MM.1S (cell line): ENCODE measurements at regions not wholly inside any gene's neighbourhood (a gene's known extent, or its start where the extent isn't known, plus 50 kb on each side); places are given as distances from the start of the nearest gene placed in this dataset.

Experiments
- DNase-seq: peaks from one replicate; pipeline ENCODE4 v3.0.0-alpha.2; 2015
- H2AFZ ChIP-seq: fragments of 300-600 bp; sonication (generic); 2 replicates; pipeline ENCODE4 v1.6.0; 2016; ENCODE audit warnings: antibody characterized with exemption, low read length
- H3F3A ChIP-seq: fragments of 300-600 bp; sonication (generic); 2 replicates; pipeline ENCODE4 v1.6.1; 2016; ENCODE audit warnings: mild to moderate bottlenecking, antibody characterized with exemption, low read length, moderate library complexity, mixed read lengths; ENCODE audit not compliant: insufficient read depth
- H3K27ac ChIP-seq: fragments of 300-600 bp; sonication (generic); 2 replicates; pipeline ENCODE4 v1.5.1; 2016; ENCODE audit warnings: mild to moderate bottlenecking, low read length
- H3K27me3 ChIP-seq: fragments of 300-600 bp; sonication (generic); replicated peaks from 2 replicates; pipeline ENCODE4 v1.6.0; 2016; ENCODE audit warnings: low read length; ENCODE audit not compliant: insufficient read depth
- H3K36me3 ChIP-seq: fragments of 300-600 bp; sonication (generic); replicated peaks from 2 replicates; pipeline ENCODE4 v1.6.1; 2016; ENCODE audit warnings: mild to moderate bottlenecking, low read length, mixed read lengths; ENCODE audit not compliant: insufficient read depth
- H3K4me1 ChIP-seq: fragments of 300-600 bp; sonication (generic); 2 replicates; pipeline ENCODE4 v1.6.1; 2016; ENCODE audit warnings: low read length, mixed read lengths
- H3K4me2 ChIP-seq: fragments of 300-600 bp; sonication (generic); 2 replicates; pipeline ENCODE4 v1.6.0; 2016; ENCODE audit warnings: low read depth, low read length
- H3K4me3 ChIP-seq: fragments of 300-600 bp; sonication (generic); 2 replicates; pipeline ENCODE4 v1.5.1; 2016; ENCODE audit warnings: low read length, mixed read lengths
- H3K79me2 ChIP-seq: fragments of 300-600 bp; sonication (generic); 2 replicates; pipeline ENCODE4 v1.6.1; 2016; ENCODE audit warnings: mixed run types, low read length, mixed read lengths
- H3K9ac ChIP-seq: fragments of 300-600 bp; sonication (generic); 2 replicates; pipeline ENCODE4 v1.6.1; 2016; ENCODE audit warnings: low read length, mixed read lengths
- H3K9me2 ChIP-seq: fragments of 300-600 bp; sonication (generic); replicated peaks from 2 replicates; pipeline ENCODE4 v1.6.1; 2016; ENCODE audit warnings: mild to moderate bottlenecking, low read length, mixed read lengths; ENCODE audit not compliant: insufficient read depth
- H3K9me3 ChIP-seq: fragments of 300-600 bp; sonication (generic); replicated peaks from 2 replicates; pipeline ENCODE4 v1.6.1; 2016; ENCODE audit warnings: mild to moderate bottlenecking, low read length, mixed read lengths; ENCODE audit not compliant: insufficient read depth
- H4K20me1 ChIP-seq: fragments of 300-600 bp; sonication (generic); 2 replicates; pipeline ENCODE4 v1.6.1; 2016; ENCODE audit warnings: mild to moderate bottlenecking, low read length, moderate library complexity, mixed read lengths; ENCODE audit not compliant: insufficient read depth
- EZH2 ChIP-seq: fragments of 300-600 bp; sonication (generic); optimal IDR thresholded peaks from 2 replicates; pipeline ENCODE3; 2017; ENCODE audit warnings: low read depth, mild to moderate bottlenecking, antibody characterized with exemption, low read length, mixed read lengths
- EZH2phosphoT487 ChIP-seq: fragments of 300-600 bp; sonication (generic); IDR thresholded peaks from 2 replicates; pipeline ENCODE4 v1.6.1; 2018; ENCODE audit warnings: antibody characterized with exemption, low read length
- TF ChIP-seq, protein P1 (sequence below): fragments of 300-600 bp; sonication (generic); IDR thresholded peaks from 2 replicates; pipeline ENCODE4 v1.5.1; 2016; ENCODE audit warnings: antibody characterized with exemption, low read length, mixed read lengths

DNA sequence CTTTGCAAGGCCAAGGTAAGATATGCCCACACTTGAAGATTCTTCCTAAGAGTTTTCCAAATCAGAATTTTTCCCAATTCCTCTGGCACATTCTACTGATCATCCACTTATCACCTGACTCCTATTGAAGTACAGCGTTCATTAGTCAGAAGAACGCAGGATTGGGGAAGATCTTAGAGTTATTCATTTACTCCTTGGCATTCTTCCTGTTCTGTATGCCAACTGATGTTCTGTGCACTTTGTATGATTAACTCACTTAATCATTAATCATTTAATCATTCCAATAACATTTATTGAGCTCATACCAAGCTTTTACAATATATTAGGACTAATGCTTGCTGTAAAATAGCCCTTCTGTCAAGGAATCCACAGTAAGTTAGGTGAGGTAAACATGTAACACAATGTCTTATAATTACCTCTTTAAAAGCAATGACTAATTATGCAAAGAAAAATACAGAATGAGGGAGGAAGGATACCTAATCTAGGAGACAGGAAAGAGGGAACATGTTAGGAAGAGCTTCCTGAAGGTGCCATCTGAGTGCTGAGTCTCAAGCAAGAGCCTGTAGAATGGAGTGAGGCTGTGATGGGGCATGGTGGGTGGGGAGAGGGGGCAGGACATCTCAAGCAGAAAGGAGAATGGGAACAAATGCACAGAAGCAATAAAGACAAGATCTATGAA is 71.1 kb upstream of the DPT start:
- Histone ChIP-seq H3K4me2 (no peak overlapping the region), H3K79me2 (no peaks in the 10 kb centered on the region), H4K20me1 (no peaks in the 10 kb centered on the region), H3F3A (no peaks in the 10 kb centered on the region), H2AFZ (no peak overlapping the region), H3K9me2 (no peaks in the 10 kb centered on the region), H3K9me3 (no peaks in the 10 kb centered on the region), H3K4me3 (no peak overlapping the region), H3K4me1 (no peaks in the 10 kb centered on the region), H3K36me3 (no peaks in the 10 kb centered on the region), H3K27ac (no peak overlapping the region), H3K27me3 (no peaks in the 10 kb centered on the region), H3K9ac (no peak overlapping the region)
- DNase-seq, result no peak
- no peak for TF ChIP-seq EZH2
- TF ChIP-seq, protein P1, sequence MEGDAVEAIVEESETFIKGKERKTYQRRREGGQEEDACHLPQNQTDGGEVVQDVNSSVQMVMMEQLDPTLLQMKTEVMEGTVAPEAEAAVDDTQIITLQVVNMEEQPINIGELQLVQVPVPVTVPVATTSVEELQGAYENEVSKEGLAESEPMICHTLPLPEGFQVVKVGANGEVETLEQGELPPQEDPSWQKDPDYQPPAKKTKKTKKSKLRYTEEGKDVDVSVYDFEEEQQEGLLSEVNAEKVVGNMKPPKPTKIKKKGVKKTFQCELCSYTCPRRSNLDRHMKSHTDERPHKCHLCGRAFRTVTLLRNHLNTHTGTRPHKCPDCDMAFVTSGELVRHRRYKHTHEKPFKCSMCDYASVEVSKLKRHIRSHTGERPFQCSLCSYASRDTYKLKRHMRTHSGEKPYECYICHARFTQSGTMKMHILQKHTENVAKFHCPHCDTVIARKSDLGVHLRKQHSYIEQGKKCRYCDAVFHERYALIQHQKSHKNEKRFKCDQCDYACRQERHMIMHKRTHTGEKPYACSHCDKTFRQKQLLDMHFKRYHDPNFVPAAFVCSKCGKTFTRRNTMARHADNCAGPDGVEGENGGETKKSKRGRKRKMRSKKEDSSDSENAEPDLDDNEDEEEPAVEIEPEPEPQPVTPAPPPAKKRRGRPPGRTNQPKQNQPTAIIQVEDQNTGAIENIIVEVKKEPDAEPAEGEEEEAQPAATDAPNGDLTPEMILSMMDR, result no peak
- no peak for TF ChIP-seq EZH2phosphoT487

DNA sequence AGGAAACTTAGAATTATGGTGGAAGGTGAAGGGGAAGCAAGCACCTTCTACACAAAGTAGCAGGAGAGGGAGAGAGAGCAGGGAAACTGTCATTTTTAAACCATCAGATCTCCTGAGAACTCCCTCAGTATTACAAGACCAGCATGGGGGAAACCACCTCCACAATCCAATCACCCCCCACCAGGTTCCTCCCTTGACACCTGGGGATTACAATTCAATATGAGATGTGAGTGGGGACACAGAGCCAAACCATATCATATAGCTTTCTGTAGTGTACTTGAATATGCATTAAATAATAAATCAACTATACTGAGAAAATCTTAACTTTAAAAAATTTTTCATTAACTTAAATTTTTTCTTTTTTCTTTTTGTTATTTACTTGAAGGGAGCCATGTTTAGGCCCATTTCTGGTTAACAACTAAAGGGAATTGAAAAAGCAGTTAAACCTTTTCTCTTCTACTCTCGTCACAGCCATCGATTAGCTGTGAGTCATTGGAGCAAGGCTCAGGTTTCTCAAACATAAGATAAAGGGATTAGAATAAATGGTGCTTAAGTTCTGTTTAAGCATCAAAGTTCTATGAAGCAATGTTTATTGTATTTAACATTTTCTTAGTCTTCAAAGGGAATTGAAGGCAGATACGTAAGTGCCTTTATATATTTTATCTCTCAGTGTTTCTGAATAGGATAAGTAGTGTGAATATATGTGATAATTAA is 72.2 kb upstream of the DPT start:
- H3K9ac ChIP-seq, result no peak overlapping the region
- no peaks in the 10 kb centered on the region for H3K9me3 ChIP-seq
- H3K4me2 ChIP-seq, result no peak overlapping the region
- no peaks in the 10 kb centered on the region for H4K20me1 ChIP-seq
- no peaks in the 10 kb centered on the region for H3K27me3 ChIP-seq
- H3K79me2 ChIP-seq, result no peaks in the 10 kb centered on the region
- H3K27ac ChIP-seq, result no peak overlapping the region
- H3K4me3 ChIP-seq, result no peak overlapping the region
- no peaks in the 10 kb centered on the region for H3K9me2 ChIP-seq
- no peaks in the 10 kb centered on the region for H3K36me3 ChIP-seq
- H3F3A ChIP-seq, result no peaks in the 10 kb centered on the region
- no peak overlapping the region for H2AFZ ChIP-seq
- TF ChIP-seq, protein P1, result no peak
- TF ChIP-seq EZH2phosphoT487 (no peak), EZH2 (no peak)
- H3K4me1 ChIP-seq, result no peaks in the 10 kb centered on the region
- no peak for DNase-seq

DNA sequence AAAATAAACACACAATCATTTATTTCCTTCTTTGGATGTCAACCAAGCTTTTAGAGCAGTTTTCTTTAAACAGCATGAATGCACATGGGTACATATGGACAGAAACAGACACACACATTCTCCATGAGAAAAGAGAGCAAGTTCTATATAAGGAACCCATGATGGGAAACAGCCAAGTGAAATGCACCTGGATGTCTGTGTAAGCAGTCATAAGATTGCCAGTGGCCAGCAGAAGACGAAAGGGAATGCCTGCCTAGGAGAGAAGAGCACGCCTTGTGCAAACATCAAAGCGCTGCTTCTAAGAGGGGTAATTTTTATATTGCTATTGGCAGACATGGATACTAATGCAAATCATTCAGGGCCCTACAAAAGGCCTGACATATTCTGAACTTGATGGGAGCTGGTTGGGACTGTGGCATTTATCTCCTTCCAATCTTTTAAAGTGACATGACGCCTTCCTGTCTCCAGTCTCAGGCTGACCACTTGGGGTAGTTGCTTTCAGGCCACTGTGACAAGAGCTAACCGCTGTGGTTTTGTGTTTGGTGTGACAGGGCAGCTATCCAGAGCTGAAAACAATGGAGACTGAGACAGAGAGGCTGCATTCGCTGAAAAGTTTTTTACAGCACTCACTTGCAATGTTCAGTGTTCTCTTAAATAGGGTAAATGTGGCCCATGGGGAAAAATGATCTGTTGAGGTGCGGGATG is 75.0 kb upstream of the DPT start:
- Histone ChIP-seq H3K79me2 (no peaks in the 10 kb centered on the region), H3K9ac (no peak overlapping the region), H3K36me3 (no peaks in the 10 kb centered on the region), H3K9me2 (no peaks in the 10 kb centered on the region), H3K4me1 (no peaks in the 10 kb centered on the region), H3K27me3 (no peaks in the 10 kb centered on the region), H3F3A (no peaks in the 10 kb centered on the region), H3K4me2 (no peak overlapping the region), H3K27ac (no peak overlapping the region), H4K20me1 (no peaks in the 10 kb centered on the region), H3K4me3 (no peak overlapping the region), H2AFZ (no peak overlapping the region), H3K9me3 (no peaks in the 10 kb centered on the region)
- no peak for DNase-seq
- TF ChIP-seq EZH2 (no peak), EZH2phosphoT487 (no peak)
- TF ChIP-seq, protein P1, result no peak
